Neural progenitor cell (in vitro differentiated cells): ENCODE measurements at regions not wholly inside any gene's neighbourhood (a gene's known extent, or its start where the extent isn't known, plus 50 kb on each side); places are given as distances from the start of the nearest gene placed in this dataset.

Experiments used
- DNase-seq: peaks from one replicate; pipeline ENCODE4 v3.0.0-alpha.2; 2016; ENCODE audit warnings: low spot score
- H2AFZ ChIP-seq: fragments of 200-600 bp; sonication (generic); replicated peaks from 2 replicates; pipeline ENCODE4 v1.6.1; 2016; ENCODE audit warnings: antibody characterized with exemption
- H3F3A ChIP-seq: fragments of 200-600 bp; sonication (generic); 2 replicates; pipeline ENCODE4 v1.6.1; 2016; ENCODE audit warnings: antibody characterized with exemption, low read depth
- H3K27ac ChIP-seq: fragments of 200-600 bp; sonication (generic); 2 replicates; pipeline ENCODE4 v1.5.1; 2016; ENCODE audit warnings: mild to moderate bottlenecking
- H3K27me3 ChIP-seq: fragments of 200-600 bp; sonication (generic); 2 replicates; pipeline ENCODE4 v1.6.1; 2016; ENCODE audit warnings: mild to moderate bottlenecking, moderate library complexity
- H3K36me3 ChIP-seq: fragments of 200-600 bp; sonication (generic); 2 replicates; pipeline ENCODE4 v1.5.1; 2016
- H3K4me1 ChIP-seq: fragments of 200-600 bp; sonication (generic); 2 replicates; pipeline ENCODE4 v1.6.1; 2016; ENCODE audit warnings: mixed run types
- H3K4me2 ChIP-seq: fragments of 200-600 bp; sonication (generic); 2 replicates; pipeline ENCODE4 v1.6.1; 2016
- H3K4me3 ChIP-seq: fragments of 200-600 bp; sonication (generic); 2 replicates; pipeline ENCODE4 v1.5.1; 2016
- H3K79me2 ChIP-seq: fragments of 200-600 bp; sonication (generic); 2 replicates; pipeline ENCODE4 v1.6.1; 2016; ENCODE audit warnings: low read depth
- H3K9ac ChIP-seq: fragments of 200-600 bp; sonication (generic); 2 replicates; pipeline ENCODE4 v1.6.1; 2016
- H3K9me3 ChIP-seq: fragments of 200-600 bp; sonication (generic); 2 replicates; pipeline ENCODE4 v1.5.1; 2016; ENCODE audit warnings: low read depth
- H4K20me1 ChIP-seq: fragments of 200-600 bp; sonication (generic); 2 replicates; pipeline ENCODE4 v1.6.1; 2016; ENCODE audit warnings: low read depth
- H3K27ac Mint-ChIP-seq: 3 replicates; pipeline ENCODE4 v1.8.0; 2021; ENCODE audit warnings: mixed read lengths
- H3K27me3 Mint-ChIP-seq: 2 replicates; pipeline ENCODE4 v1.8.0; 2022; ENCODE audit warnings: low read depth, mild to moderate bottlenecking, inconsistent platforms, moderate library complexity, mixed read lengths; ENCODE audit not compliant: insufficient read depth
- H3K36me3 Mint-ChIP-seq: 3 replicates; pipeline ENCODE4 v1.8.0; 2021; ENCODE audit warnings: mixed read lengths
- H3K4me1 Mint-ChIP-seq: 3 replicates; pipeline ENCODE4 v1.8.0; 2021; ENCODE audit warnings: mixed read lengths
- H3K4me3 Mint-ChIP-seq: 3 replicates; pipeline ENCODE4 v1.8.0; 2021; ENCODE audit warnings: mild to moderate bottlenecking, moderate library complexity, mixed read lengths
- H3K9me3 Mint-ChIP-seq: 3 replicates; pipeline ENCODE4 v1.8.0; 2020; ENCODE audit warnings: mixed read lengths
- CTCF ChIP-seq: fragments of 200-600 bp; sonication (generic); IDR thresholded peaks from 2 replicates; pipeline ENCODE4 v1.5.1; 2017; ENCODE audit warnings: antibody characterized with exemption, mild to moderate bottlenecking
- EZH2 ChIP-seq: fragments of 200-600 bp; sonication (generic); IDR thresholded peaks from 2 replicates; pipeline ENCODE4 v1.6.1; 2017; ENCODE audit warnings: antibody characterized with exemption, mild to moderate bottlenecking, moderate library complexity
- EZH2phosphoT487 ChIP-seq: fragments of 200-600 bp; sonication (generic); IDR thresholded peaks from 2 replicates; pipeline ENCODE4 v1.6.1; 2017; ENCODE audit warnings: antibody characterized with exemption

GRCh38 chr16:35687071-35687470 is 2227.7 kb downstream of the TP53TG3F start:
- no peak overlapping the region for H3K4me3 Mint-ChIP-seq
- no peak overlapping the region for H2AFZ ChIP-seq
- no peak overlapping the region for H3K27ac Mint-ChIP-seq
- H3K4me1 ChIP-seq: no peaks in the 10 kb centered on the region
- no peaks in the 10 kb centered on the region for H3K79me2 ChIP-seq
- no peak for TF ChIP-seq CTCF
- no peak for TF ChIP-seq EZH2
- TF ChIP-seq EZH2phosphoT487: no peak
- H3K4me3 ChIP-seq: no peak overlapping the region
- peaks cover 79% of the 10 kb centered on the region for H3K9me3 Mint-ChIP-seq
- no peak for DNase-seq
- no peaks in the 10 kb centered on the region for H3F3A ChIP-seq
- peaks cover 9% of the 10 kb centered on the region for H3K9me3 ChIP-seq
- no peak overlapping the region for H3K9ac ChIP-seq
- no peak overlapping the region for H3K27ac ChIP-seq
- peaks cover 8% of the 10 kb centered on the region for H3K27me3 Mint-ChIP-seq
- no peaks in the 10 kb centered on the region for H3K4me1 Mint-ChIP-seq
- no peaks in the 10 kb centered on the region for H3K36me3 Mint-ChIP-seq
- no peaks in the 10 kb centered on the region for H4K20me1 ChIP-seq
- H3K4me2 ChIP-seq: no peak overlapping the region
- no peaks in the 10 kb centered on the region for H3K27me3 ChIP-seq
- no peaks in the 10 kb centered on the region for H3K36me3 ChIP-seq

GRCh38 chr16:35687781-35688180 is 2228.4 kb downstream of the TP53TG3F start:
- Histone ChIP-seq H3K27me3 (no peaks in the 10 kb centered on the region), H4K20me1 (no peaks in the 10 kb centered on the region), H3K27ac (no peak overlapping the region), H3K36me3 (no peaks in the 10 kb centered on the region), H3K9me3 (peaks cover 6% of the 10 kb centered on the region), H3K4me2 (no peak overlapping the region), H3K79me2 (no peaks in the 10 kb centered on the region), H3F3A (no peaks in the 10 kb centered on the region), H3K9ac (no peak overlapping the region), H3K4me3 (no peak overlapping the region), H2AFZ (no peak overlapping the region), H3K4me1 (no peaks in the 10 kb centered on the region)
- Mint-ChIP-seq H3K27ac (no peak overlapping the region), H3K4me3 (no peak overlapping the region), H3K27me3 (peaks cover 8% of the 10 kb centered on the region), H3K36me3 (no peaks in the 10 kb centered on the region), H3K9me3 (peaks cover 84% of the 10 kb centered on the region), H3K4me1 (no peaks in the 10 kb centered on the region)
- no peak for TF ChIP-seq EZH2
- TF ChIP-seq EZH2phosphoT487: no peak
- no peak for TF ChIP-seq CTCF
- no peak for DNase-seq

GRCh38 chr16:35689764-35690163 is 2230.4 kb downstream of the TP53TG3F start:
- Histone ChIP-seq H3K27me3 (no peaks in the 10 kb centered on the region), H3K9ac (no peak overlapping the region), H3K9me3 (peaks cover 4% of the 10 kb centered on the region), H3K27ac (no peak overlapping the region), H3F3A (no peaks in the 10 kb centered on the region), H2AFZ (no peak overlapping the region), H3K4me2 (no peak overlapping the region), H3K4me3 (no peak overlapping the region), H3K4me1 (no peaks in the 10 kb centered on the region), H3K36me3 (no peaks in the 10 kb centered on the region), H4K20me1 (no peaks in the 10 kb centered on the region), H3K79me2 (no peaks in the 10 kb centered on the region)
- H3K4me3 Mint-ChIP-seq: no peak overlapping the region
- TF ChIP-seq CTCF: no peak
- H3K9me3 Mint-ChIP-seq: peaks cover 91% of the 10 kb centered on the region
- no peaks in the 10 kb centered on the region for H3K36me3 Mint-ChIP-seq
- H3K27ac Mint-ChIP-seq: no peak overlapping the region
- peaks cover 14% of the 10 kb centered on the region for H3K27me3 Mint-ChIP-seq
- no peak for DNase-seq
- H3K4me1 Mint-ChIP-seq: no peaks in the 10 kb centered on the region

- H3K4me1 ChIP-seq: no peaks in the 10 kb centered on the region
- no peak overlapping the region for H3K4me3 Mint-ChIP-seq
- no peaks in the 10 kb centered on the region for H3K36me3 ChIP-seq
- no peak overlapping the region for H3K4me3 ChIP-seq
- no peaks in the 10 kb centered on the region for H4K20me1 ChIP-seq
- H3K4me1 Mint-ChIP-seq: no peaks in the 10 kb centered on the region
- DNase-seq: no peak
- H3K9me3 Mint-ChIP-seq: peaks cover 91% of the 10 kb centered on the region
- TF ChIP-seq EZH2phosphoT487: no peak
- TF ChIP-seq EZH2: no peak
- TF ChIP-seq CTCF: no peak
- H3K27ac ChIP-seq: no peak overlapping the region
- H2AFZ ChIP-seq: no peak overlapping the region
- H3F3A ChIP-seq: no peaks in the 10 kb centered on the region
- no peak overlapping the region for H3K9ac ChIP-seq
- H3K27me3 ChIP-seq: no peaks in the 10 kb centered on the region
- H3K27me3 Mint-ChIP-seq: peaks cover 14% of the 10 kb centered on the region
- peaks cover 4% of the 10 kb centered on the region for H3K9me3 ChIP-seq
- no peak overlapping the region for H3K27ac Mint-ChIP-seq
- H3K36me3 Mint-ChIP-seq: no peaks in the 10 kb centered on the region
- H3K4me2 ChIP-seq: no peak overlapping the region
- no peaks in the 10 kb centered on the region for H3K79me2 ChIP-seq
Observed at GRCh38 chr16:35690413-35690812, 2231.0 kb downstream of the TP53TG3F start.
